Stimulated activated CD4-positive, alpha-beta T cell treated with anti-CD3 and anti-CD28 coated beads, Interleukin-2, amount 100 ng/mL, for 24 hours (primary cell): ENCODE measurements at regions not wholly inside any gene's neighbourhood (a gene's known extent, or its start where the extent isn't known, plus 50 kb on each side); places are given as distances from the start of the nearest gene placed in this dataset.

Source experiments
- DNase-seq, 2 donors: peaks; one replicate each; pipeline ENCODE4 v3.0.0-alpha.2; 2020

- no peak for DNase-seq
Observed at GRCh38 chr16:82488460-82488859, 138.3 kb upstream of the CDH13 start.

GRCh38 chr16:82481455-82481854 is 145.3 kb upstream of the CDH13 start:
- no peak for DNase-seq

DNA sequence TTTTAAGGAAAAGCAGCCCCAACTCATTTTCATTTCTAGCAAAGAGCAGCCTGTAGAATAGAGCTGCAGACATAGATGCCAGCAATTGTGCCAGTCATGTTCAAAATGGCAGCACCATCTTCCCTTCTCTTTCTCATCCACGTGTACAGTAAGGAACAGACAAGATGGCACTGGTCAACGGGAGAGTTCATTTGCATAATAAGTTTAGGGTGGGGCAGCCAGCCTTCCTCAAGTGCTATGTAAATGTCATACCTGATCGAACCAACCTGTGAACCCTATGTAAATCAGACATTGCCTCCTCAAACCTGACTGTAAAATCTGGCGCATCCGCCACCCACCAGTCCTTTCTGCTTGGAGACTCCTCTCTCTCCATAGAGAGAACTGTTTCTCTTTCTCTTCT is 150.0 kb upstream of the CDH13 start:
- DNase-seq: no peak

DNA sequence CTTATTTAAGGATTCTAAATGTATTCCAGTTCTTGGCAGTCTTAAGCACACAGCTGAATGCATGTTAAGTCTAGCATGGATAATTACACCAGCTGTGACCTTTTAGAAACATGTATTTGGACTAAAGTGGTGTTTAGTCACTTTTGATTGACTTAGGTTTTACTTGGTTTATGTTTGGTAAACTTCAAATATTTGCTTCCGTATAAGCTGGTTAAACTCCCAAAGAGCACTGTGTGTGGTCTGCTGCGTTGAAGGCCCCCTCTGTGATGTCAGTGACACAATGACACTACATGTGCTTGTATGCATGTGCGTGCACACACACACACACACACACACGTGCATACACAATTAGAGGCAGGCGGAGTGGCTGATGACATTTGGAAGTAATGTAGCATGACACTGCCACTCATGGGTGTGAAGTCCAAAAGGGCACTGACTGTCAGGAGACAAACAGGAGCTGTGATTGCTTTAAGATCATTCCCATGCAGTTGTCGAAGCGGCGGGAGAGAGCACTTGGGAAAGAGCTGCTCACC is 156.1 kb upstream of the CDH13 start:
- DNase-seq: no peak

GRCh38 chr16:82470016-82470415 is 156.8 kb upstream of the CDH13 start:
- no peak for DNase-seq

DNA sequence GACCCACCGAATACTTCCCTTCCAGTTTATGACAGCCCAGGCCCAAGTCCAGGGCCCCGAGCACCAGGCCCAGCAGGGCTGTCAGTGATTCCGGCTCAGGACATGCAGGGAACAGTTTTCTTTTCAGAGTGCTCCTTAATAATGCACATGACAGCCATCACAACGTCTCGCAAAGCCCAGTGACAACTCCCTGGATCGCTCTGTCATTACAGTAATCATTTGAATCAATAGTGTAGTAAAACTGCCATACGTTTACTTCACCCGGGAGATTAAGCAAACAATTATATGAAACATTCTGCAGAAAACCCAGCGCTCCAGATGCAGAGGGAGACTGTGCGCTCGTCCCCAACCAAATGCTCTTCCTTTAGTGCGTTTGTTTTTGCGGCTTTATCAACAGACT is 162.6 kb upstream of the CDH13 start:
- no peak for DNase-seq

GRCh38 chr16:82460766-82461165 is 166.0 kb upstream of the CDH13 start:
- DNase-seq: no peak

GRCh38 chr16:82459580-82460256 is 167.1 kb upstream of the CDH13 start:
- no peak for DNase-seq

DNA sequence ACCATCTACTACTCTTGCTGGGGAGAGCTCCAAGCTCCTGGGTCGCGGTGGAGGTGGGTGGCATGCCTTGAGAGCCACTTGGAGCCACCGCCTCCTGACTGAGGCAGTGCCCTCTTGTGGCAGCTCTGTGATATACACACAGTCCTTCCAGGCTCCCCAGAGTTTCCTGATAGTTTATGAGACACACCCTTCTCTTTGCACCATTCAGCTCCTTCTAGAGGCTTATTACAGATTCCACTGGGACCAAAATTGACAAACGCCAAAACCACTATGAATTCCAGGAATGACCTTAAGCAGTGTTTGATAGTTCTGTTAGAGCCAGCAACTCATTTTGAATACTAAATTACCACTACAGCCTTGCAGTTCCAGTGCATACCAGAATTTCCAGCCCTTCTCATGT is 170.1 kb upstream of the CDH13 start:
- peak; percentile 19 to 54 for DNase-seq

- no peak for DNase-seq
Observed at GRCh38 chr16:82454566-82454965, 172.2 kb upstream of the CDH13 start.

DNA sequence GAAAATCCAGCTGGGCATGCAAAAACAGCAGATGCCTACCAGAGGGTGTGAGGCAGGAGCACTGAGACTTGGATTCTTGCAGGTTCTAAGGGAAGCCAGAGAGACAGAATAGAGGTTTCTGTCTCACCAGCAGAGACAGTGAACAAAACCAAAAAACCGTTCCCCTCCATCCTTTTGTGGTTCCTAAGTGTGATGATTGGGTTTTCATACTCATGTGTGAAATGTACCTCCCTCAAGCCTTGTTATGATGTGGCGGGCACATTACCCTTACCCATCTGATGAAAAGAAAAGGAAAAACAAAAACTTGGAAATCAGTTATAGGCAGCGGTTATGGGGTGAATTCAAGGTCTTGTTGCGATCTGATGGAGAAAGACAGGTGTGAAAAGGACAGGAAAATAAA is 172.6 kb upstream of the CDH13 start:
- no peak for DNase-seq

DNA sequence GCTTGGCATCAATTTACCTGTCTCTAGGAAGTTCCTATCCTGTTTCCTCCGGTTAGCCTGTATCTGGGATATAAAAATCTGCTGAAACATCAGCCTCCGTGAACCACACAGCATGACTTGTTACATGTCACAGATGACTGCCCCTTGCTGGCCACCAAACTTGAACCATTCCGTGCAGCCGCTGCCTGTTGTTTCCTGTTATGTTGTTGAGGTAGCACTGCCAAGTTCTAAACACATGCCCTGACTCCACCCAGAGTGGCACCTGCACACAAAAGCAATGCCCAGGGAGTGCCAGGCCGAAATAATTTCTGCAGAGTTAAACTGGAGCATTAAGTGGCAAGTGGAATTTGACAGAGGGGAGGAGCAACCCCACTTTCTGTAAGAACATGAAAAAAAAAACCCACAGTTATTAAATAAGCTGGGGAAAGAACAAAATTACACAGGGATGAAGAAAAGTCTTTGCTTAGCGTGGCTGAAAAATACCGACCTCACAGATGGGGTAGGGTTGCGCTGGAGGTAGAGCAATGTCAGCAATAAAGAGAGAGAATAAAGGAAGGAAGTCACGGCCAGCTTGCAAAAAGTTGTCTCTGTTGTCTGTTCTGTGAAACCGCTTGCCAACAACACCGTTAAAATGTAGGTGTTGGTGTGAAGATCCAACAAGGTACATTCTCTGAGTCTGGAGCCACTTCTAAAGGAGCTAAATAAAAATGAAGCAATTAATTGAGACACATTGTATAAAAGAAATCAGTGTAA is 174.6 kb upstream of the CDH13 start:
- DNase-seq: no peak

DNA sequence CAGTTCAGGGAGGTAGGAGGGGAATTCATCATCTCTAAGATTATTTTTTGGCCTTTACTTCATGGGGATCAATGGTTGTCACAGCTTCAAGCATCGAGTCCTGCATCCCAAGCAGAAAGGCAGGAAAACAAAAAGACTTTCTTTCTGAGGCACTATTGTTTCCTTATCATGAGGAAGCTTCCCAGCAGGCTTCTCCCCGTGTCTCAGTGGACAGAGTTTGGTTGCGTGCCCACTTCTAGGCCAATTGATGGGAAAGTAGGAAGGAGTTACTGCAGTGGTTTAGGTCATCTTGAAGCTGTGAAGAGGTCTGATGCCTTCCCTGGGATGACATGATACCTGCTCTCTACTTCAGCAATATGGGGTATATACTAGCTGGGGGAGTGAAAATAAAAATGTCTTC is 175.3 kb upstream of the CDH13 start:
- no peak for DNase-seq

GRCh38 chr16:82440336-82440735 is 186.4 kb upstream of the CDH13 start:
- DNase-seq: no peak

GRCh38 chr16:82439678-82440293 is 187.0 kb upstream of the CDH13 start:
- peak in 1 of 2 donors; percentile 1 for DNase-seq

- no peak for DNase-seq
Observed at GRCh38 chr16:82433042-82433441, 193.7 kb upstream of the CDH13 start.

DNA sequence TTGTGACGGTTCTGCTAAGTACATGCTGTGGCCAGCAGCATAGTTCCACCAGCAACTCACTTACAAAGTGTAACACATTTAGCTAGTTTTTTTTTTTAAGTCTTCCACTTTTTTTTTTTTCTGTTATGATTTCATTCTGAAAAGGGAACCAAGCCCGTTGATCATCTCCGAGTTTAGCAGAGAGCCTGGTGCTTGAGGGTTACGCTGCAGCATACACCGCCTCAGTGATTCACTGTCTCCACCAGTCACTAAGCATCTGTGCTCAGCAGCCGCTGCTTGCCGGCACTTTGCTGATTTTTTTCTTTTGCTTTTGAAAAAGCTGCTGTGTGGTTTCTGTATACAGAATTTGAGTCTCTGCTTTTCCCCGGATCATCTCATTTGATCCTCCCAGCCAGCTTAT is 194.5 kb upstream of the CDH13 start:
- no peak for DNase-seq

- DNase-seq: no peak
Observed at GRCh38 chr16:82425661-82426060, 201.1 kb upstream of the CDH13 start.

GRCh38 chr16:82421851-82422250 is 204.9 kb upstream of the CDH13 start:
- DNase-seq: no peak

DNA sequence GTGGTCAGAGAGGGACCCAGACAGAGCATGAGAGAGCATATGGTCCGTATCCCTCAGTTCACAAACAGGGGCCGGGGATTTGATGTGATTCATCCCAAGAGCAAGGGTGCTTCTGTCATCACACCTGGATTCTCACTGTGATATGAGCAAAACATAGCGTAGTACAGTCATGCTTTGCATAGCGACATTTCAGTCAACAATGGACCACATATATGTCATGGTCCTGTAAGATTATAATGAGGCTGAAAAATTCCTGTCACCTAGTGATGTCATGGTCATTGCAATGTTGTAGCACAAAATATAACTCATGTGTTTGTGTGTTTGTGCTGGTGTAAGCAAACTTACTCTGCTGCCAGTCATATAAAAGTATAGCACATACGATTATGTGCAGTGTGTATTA is 207.4 kb upstream of the CDH13 start:
- no peak for DNase-seq

DNA sequence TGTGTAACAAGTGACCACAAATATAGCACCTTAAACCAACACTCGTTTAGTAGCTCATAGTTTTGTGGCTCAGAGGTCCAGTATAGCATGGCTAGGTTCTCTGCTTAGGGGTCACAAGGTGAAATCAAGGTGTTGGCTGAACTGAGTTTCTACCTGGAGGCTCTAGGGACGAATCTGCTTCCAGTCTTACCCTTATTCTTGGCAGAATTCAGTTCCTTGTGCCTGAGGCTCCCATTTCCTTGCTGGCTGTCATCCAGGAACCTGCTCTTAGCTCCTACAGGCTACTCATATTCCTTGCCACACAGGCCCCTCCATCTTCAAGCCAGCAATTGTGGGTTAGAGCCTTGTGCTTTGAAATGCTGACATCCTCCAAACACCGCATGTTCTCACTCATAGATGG is 212.3 kb upstream of the CDH13 start:
- DNase-seq: no peak

DNA sequence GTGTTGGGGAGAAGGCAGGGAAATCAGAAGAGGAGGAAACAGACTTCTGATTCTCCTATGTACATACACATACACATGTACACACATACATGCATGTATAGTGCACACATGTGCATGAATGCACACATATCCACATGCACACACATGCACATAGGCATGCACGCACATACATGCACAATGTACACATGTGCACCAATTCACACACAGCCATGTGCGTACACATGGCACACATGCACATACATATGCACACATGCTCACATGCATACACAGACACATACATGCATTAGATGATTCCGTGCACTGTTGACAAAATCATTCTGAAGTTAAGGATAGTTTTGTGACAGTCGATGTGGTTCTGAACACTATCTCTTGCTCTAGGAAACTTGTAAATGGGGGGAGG is 214.0 kb upstream of the CDH13 start:
- DNase-seq: no peak

DNA sequence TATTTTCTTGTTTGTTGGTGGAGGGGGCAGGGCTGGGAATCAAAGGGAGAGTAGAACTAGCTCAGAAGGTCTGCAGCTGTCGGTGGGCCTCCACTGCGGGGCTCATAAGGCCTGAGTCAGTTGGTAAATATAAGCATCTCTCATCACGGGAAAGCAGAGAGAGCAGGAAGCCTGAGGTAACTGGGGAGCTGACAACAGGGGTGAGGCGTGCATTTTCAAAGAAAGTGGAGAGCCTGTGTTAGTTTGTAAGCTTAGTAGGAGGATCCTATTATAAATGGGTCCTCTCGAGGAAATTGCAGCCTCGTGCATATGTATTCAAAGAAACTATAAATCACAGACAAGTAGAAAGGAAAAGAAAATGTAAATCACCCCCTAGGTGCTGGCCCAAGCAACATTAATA is 221.0 kb upstream of the CDH13 start:
- no peak for DNase-seq
